Osteoblast (primary cell): ENCODE measurements at regions not wholly inside any gene's neighbourhood (a gene's known extent, or its start where the extent isn't known, plus 50 kb on each side); places are given as distances from the start of the nearest gene placed in this dataset.
"Not testable (repeated sequence)": the region's sequence is repeated elsewhere in the genome, so short reads cannot be mapped to it uniquely, and the experiment has no call there.

Experiments
- DNase-seq: peaks from one replicate; pipeline ENCODE4 v3.0.0; 2011; ENCODE audit warnings: low spot score, mixed read lengths; ENCODE audit not compliant: insufficient read length; ENCODE audit errors: missing footprints
- H2AFZ ChIP-seq: 2 replicates; pipeline ENCODE4 v1.6.0; 2011; ENCODE audit warnings: mild to moderate bottlenecking, low read length
- H3K27ac ChIP-seq: 2 replicates; pipeline ENCODE4 v1.5.1; 2011; ENCODE audit warnings: mild to moderate bottlenecking, low read depth, low read length, moderate library complexity
- H3K27me3 ChIP-seq: 2 replicates; pipeline ENCODE4 v1.6.0; 2012; ENCODE audit warnings: mild to moderate bottlenecking, control low read depth, inconsistent platforms, low read length, moderate library complexity; ENCODE audit not compliant: insufficient read depth
- H3K36me3 ChIP-seq: 2 replicates; pipeline ENCODE4 v1.5.1; 2011; ENCODE audit warnings: mild to moderate bottlenecking, low read length, control low read depth, moderate library complexity; ENCODE audit not compliant: insufficient read depth
- H3K4me1 ChIP-seq: 2 replicates; pipeline ENCODE4 v1.5.1; 2011; ENCODE audit warnings: mild to moderate bottlenecking, low read length, control low read depth, moderate library complexity; ENCODE audit not compliant: insufficient read depth
- H3K4me2 ChIP-seq: 2 replicates; pipeline ENCODE4 v1.6.0; 2011; ENCODE audit warnings: mild to moderate bottlenecking, low read length; ENCODE audit not compliant: insufficient read depth
- H3K4me3 ChIP-seq: fragments of 200-600 bp; sonication (generic); 3 replicates; pipeline ENCODE4 v1.5.1; 2012; ENCODE audit warnings: mild to moderate bottlenecking, low read length, inconsistent platforms; ENCODE audit not compliant: insufficient read depth
- H3K79me2 ChIP-seq: 2 replicates; pipeline ENCODE4 v1.6.0; 2012; ENCODE audit warnings: mild to moderate bottlenecking, low read length, control low read depth, inconsistent platforms; ENCODE audit not compliant: insufficient read depth
- H3K9me3 ChIP-seq: 2 replicates; pipeline ENCODE4 v1.5.1; 2011; ENCODE audit warnings: low read depth, low read length, control low read depth
- H4K20me1 ChIP-seq: 2 replicates; pipeline ENCODE4 v1.6.0; 2012; ENCODE audit warnings: mild to moderate bottlenecking, low read length, control low read depth; ENCODE audit not compliant: insufficient read depth
- CTCF ChIP-seq: IDR thresholded peaks from 2 replicates; pipeline ENCODE4 v1.5.1; 2011; ENCODE audit warnings: mild to moderate bottlenecking, low read depth, low read length, moderate library complexity; ENCODE audit errors: extremely low read depth

GRCh38 chrX:22859642-22860041, 140.1 kb upstream of the DDX53 start:
- H3K27ac ChIP-seq: no peak overlapping the region
- DNase-seq: no peak
- H4K20me1 ChIP-seq: no peaks in the 10 kb centered on the region
- H3K36me3 ChIP-seq: no peaks in the 10 kb centered on the region
- no peaks in the 10 kb centered on the region for H3K79me2 ChIP-seq
- H3K4me2 ChIP-seq: no peak overlapping the region
- no peaks in the 10 kb centered on the region for H3K4me1 ChIP-seq
- H2AFZ ChIP-seq: no peak overlapping the region
- H3K4me3 ChIP-seq: no peak overlapping the region
- H3K27me3 ChIP-seq: no peaks in the 10 kb centered on the region
- no peaks in the 10 kb centered on the region for H3K9me3 ChIP-seq
- TF ChIP-seq CTCF: no peak

GRCh38 chrX:22866801-22867200, 133.0 kb upstream of the DDX53 start:
- H3K9me3 ChIP-seq, H4K20me1 ChIP-seq, H2AFZ ChIP-seq, H3K27me3 ChIP-seq, H3K27ac ChIP-seq, H3K79me2 ChIP-seq, H3K4me3 ChIP-seq, H3K4me1 ChIP-seq, DNase-seq, H3K36me3 ChIP-seq, H3K4me2 ChIP-seq: not testable (repeated sequence)

- no peak for DNase-seq
- no peak for TF ChIP-seq CTCF
- Histone ChIP-seq H3K4me2 (no peak overlapping the region), H4K20me1 (no peaks in the 10 kb centered on the region), H3K79me2 (no peaks in the 10 kb centered on the region), H3K27ac (no peak overlapping the region), H3K36me3 (no peaks in the 10 kb centered on the region), H3K4me1 (no peaks in the 10 kb centered on the region), H3K4me3 (no peak overlapping the region), H3K9me3 (no peaks in the 10 kb centered on the region), H2AFZ (no peak overlapping the region), H3K27me3 (no peaks in the 10 kb centered on the region)
Measured at GRCh38 chrX:22882543-22882942, 117.2 kb upstream of the DDX53 start.

- no peak overlapping the region for H3K4me3 ChIP-seq
- no peak overlapping the region for H3K27ac ChIP-seq
- TF ChIP-seq CTCF: no peak
- H3K4me1 ChIP-seq: no peaks in the 10 kb centered on the region
- H3K36me3 ChIP-seq: no peaks in the 10 kb centered on the region
- H2AFZ ChIP-seq: no peak overlapping the region
- no peaks in the 10 kb centered on the region for H3K79me2 ChIP-seq
- no peaks in the 10 kb centered on the region for H4K20me1 ChIP-seq
- H3K27me3 ChIP-seq: no peaks in the 10 kb centered on the region
- no peak for DNase-seq
- H3K4me2 ChIP-seq: no peak overlapping the region
- no peaks in the 10 kb centered on the region for H3K9me3 ChIP-seq
Measured at GRCh38 chrX:22889819-22890218, 109.9 kb upstream of the DDX53 start.

GRCh38 chrX:22912616-22913015, 87.1 kb upstream of the DDX53 start:
- DNase-seq: no peak
- TF ChIP-seq CTCF: no peak

More at GRCh38 chrX:22912616-22913015, 87.1 kb upstream of the DDX53 start:
- no peaks in the 10 kb centered on the region for H3K36me3 ChIP-seq
- no peak overlapping the region for H3K27ac ChIP-seq
- H3K9me3 ChIP-seq: no peaks in the 10 kb centered on the region
- no peaks in the 10 kb centered on the region for H3K79me2 ChIP-seq
- no peaks in the 10 kb centered on the region for H3K4me1 ChIP-seq
- no peaks in the 10 kb centered on the region for H3K27me3 ChIP-seq
- H3K4me3 ChIP-seq: no peak overlapping the region
- H3K4me2 ChIP-seq: no peak overlapping the region
- no peaks in the 10 kb centered on the region for H4K20me1 ChIP-seq
- H2AFZ ChIP-seq: no peak overlapping the region
